Astrocyte (in vitro differentiated cells and primary cell): ENCODE measurements at regions not wholly inside any gene's neighbourhood (a gene's known extent, or its start where the extent isn't known, plus 50 kb on each side); places are given as distances from the start of the nearest gene placed in this dataset.
"Not testable (repeated sequence)": the region's sequence is repeated elsewhere in the genome, so short reads cannot be mapped to it uniquely, and the experiment has no call there.

Source experiments
- CTCF ChIP-seq: IDR thresholded peaks from 2 replicates; pipeline ENCODE4 v1.5.1; 2011; ENCODE audit warnings: low read depth, mild to moderate bottlenecking, inconsistent platforms, low read length, moderate library complexity; ENCODE audit not compliant: insufficient read depth
- EZH2 ChIP-seq: IDR thresholded peaks from 2 replicates; pipeline ENCODE4 v1.6.1; 2012; ENCODE audit warnings: mild to moderate bottlenecking, low read length, inconsistent platforms; ENCODE audit not compliant: insufficient read depth

- not testable (repeated sequence) for TF ChIP-seq CTCF, EZH2
Measured at GRCh38 chr1:182154425-182154824, 92.9 kb upstream of the ZNF648 start.
